Astrocyte (in vitro differentiated cells and primary cell): ENCODE measurements at regions not wholly inside any gene's neighbourhood (a gene's known extent, or its start where the extent isn't known, plus 50 kb on each side); places are given as distances from the start of the nearest gene placed in this dataset.
"Not testable (repeated sequence)": the region's sequence is repeated elsewhere in the genome, so short reads cannot be mapped to it uniquely, and the experiment has no call there.

Source experiments
- DNase-seq: peaks from one replicate; pipeline ENCODE4 v3.0.0-alpha.2; 2010; ENCODE audit warnings: low read depth
- FAIRE-seq: peaks from 2 replicates; lab custom pipeline; 2011; peaks lifted over from hg19 to GRCh38; lab: Jason Lieb, UNC
- H2AFZ ChIP-seq: 2 replicates; pipeline ENCODE4 v1.6.0; 2012; ENCODE audit warnings: low read depth, low read length, inconsistent platforms
- H3K27ac ChIP-seq: 2 replicates; pipeline ENCODE4 v1.5.1; 2011; ENCODE audit warnings: low read depth, low read length, inconsistent platforms
- H3K27me3 ChIP-seq: 2 replicates; pipeline ENCODE4 v1.6.0; 2011; ENCODE audit warnings: low read length, inconsistent platforms; ENCODE audit not compliant: insufficient read depth
- H3K36me3 ChIP-seq: 2 replicates; pipeline ENCODE4 v1.5.1; 2011; ENCODE audit warnings: low read length, inconsistent platforms; ENCODE audit not compliant: insufficient read depth
- H3K4me1 ChIP-seq: 2 replicates; pipeline ENCODE4 v1.5.1; 2011; ENCODE audit warnings: low read length, inconsistent platforms; ENCODE audit not compliant: insufficient read depth
- H3K4me2 ChIP-seq: 2 replicates; pipeline ENCODE4 v1.6.0; 2012; ENCODE audit warnings: low read length, inconsistent platforms
- H3K4me3 ChIP-seq: 2 replicates; pipeline ENCODE4 v1.5.1; 2011; ENCODE audit warnings: low read depth, mild to moderate bottlenecking, low read length, inconsistent platforms; ENCODE audit not compliant: insufficient read depth
- H3K79me2 ChIP-seq: 2 replicates; pipeline ENCODE4 v1.6.0; 2012; ENCODE audit warnings: mild to moderate bottlenecking, low read length, inconsistent platforms; ENCODE audit not compliant: insufficient read depth
- H3K9ac ChIP-seq: 2 replicates; pipeline ENCODE4 v1.6.0; 2012; ENCODE audit warnings: mild to moderate bottlenecking, low read length, inconsistent platforms
- H3K9me3 ChIP-seq: 2 replicates; pipeline ENCODE4 v1.5.1; 2012; ENCODE audit warnings: low read depth, mild to moderate bottlenecking, low read length, inconsistent platforms; ENCODE audit not compliant: insufficient read depth
- H4K20me1 ChIP-seq: 2 replicates; pipeline ENCODE4 v1.6.0; 2012; ENCODE audit warnings: low read length, inconsistent platforms; ENCODE audit not compliant: insufficient read depth
- H3K27ac Mint-ChIP-seq: one replicate; pipeline ENCODE4 v1.8.0; 2021; ENCODE audit warnings: mild to moderate bottlenecking, mixed read lengths; ENCODE audit not compliant: unreplicated experiment
- H3K27me3 Mint-ChIP-seq: one replicate; pipeline ENCODE4 v1.8.0; 2021; ENCODE audit warnings: low read depth, mixed read lengths; ENCODE audit not compliant: unreplicated experiment
- H3K36me3 Mint-ChIP-seq: one replicate; pipeline ENCODE4 v1.8.0; 2021; ENCODE audit warnings: low read depth, mixed read lengths; ENCODE audit not compliant: unreplicated experiment
- H3K4me1 Mint-ChIP-seq: one replicate; pipeline ENCODE4 v1.8.0; 2021; ENCODE audit warnings: low read depth, mixed read lengths; ENCODE audit not compliant: unreplicated experiment
- H3K4me3 Mint-ChIP-seq: one replicate; pipeline ENCODE4 v1.8.0; 2021; ENCODE audit warnings: mild to moderate bottlenecking, moderate library complexity, mixed read lengths; ENCODE audit not compliant: unreplicated experiment
- H3K9me3 Mint-ChIP-seq: one replicate; pipeline ENCODE4 v1.8.0; 2021; ENCODE audit warnings: mild to moderate bottlenecking, mixed read lengths; ENCODE audit not compliant: unreplicated experiment

- not testable (repeated sequence) for H3K4me3 ChIP-seq, H3K4me1 Mint-ChIP-seq, H3K27me3 Mint-ChIP-seq, H2AFZ ChIP-seq, H3K27ac ChIP-seq, H3K36me3 Mint-ChIP-seq, H3K27ac Mint-ChIP-seq, DNase-seq, H3K27me3 ChIP-seq, H3K9me3 Mint-ChIP-seq, H3K4me1 ChIP-seq, H3K9me3 ChIP-seq, H3K4me3 Mint-ChIP-seq, H3K36me3 ChIP-seq, FAIRE-seq, H3K9ac ChIP-seq, H3K4me2 ChIP-seq
- Histone ChIP-seq H3K79me2 (peaks cover 23% of the 10 kb centered on the region), H4K20me1 (peaks cover 15% of the 10 kb centered on the region)
Measured at GRCh38 chr7:128576953-128577352, 95.1 kb upstream of the GARIN1A start.

GRCh38 chr7:128579843-128580242 is 92.2 kb upstream of the GARIN1A start:
- not testable (repeated sequence) for H3K27me3 ChIP-seq, H3K36me3 ChIP-seq, H3K9ac ChIP-seq, H3K9me3 Mint-ChIP-seq, H3K27ac ChIP-seq, H4K20me1 ChIP-seq, H3K4me2 ChIP-seq, H3K4me3 ChIP-seq, H3K27me3 Mint-ChIP-seq, FAIRE-seq, H3K79me2 ChIP-seq, H3K27ac Mint-ChIP-seq, DNase-seq, H3K9me3 ChIP-seq, H3K4me1 ChIP-seq, H2AFZ ChIP-seq, H3K4me1 Mint-ChIP-seq
- H3K36me3 Mint-ChIP-seq, result peaks cover 11% of the 10 kb centered on the region
- H3K4me3 Mint-ChIP-seq, result peak overlapping the region; percentile 54

- H3K9ac ChIP-seq, H4K20me1 ChIP-seq, H3K27ac Mint-ChIP-seq, H3K4me1 ChIP-seq, H3K27me3 ChIP-seq, FAIRE-seq, H3K79me2 ChIP-seq, H3K9me3 Mint-ChIP-seq, H3K4me1 Mint-ChIP-seq, H3K4me3 ChIP-seq, H3K4me2 ChIP-seq, H3K27me3 Mint-ChIP-seq, H3K36me3 ChIP-seq, H3K9me3 ChIP-seq, H2AFZ ChIP-seq, H3K4me3 Mint-ChIP-seq, H3K27ac ChIP-seq: not testable (repeated sequence)
- H3K36me3 Mint-ChIP-seq, result peaks cover 13% of the 10 kb centered on the region
- DNase-seq, result peak; percentile 43
Measured at GRCh38 chr7:128581100-128581499, 91.0 kb upstream of the GARIN1A start.

GRCh38 chr7:128581825-128582561 is 90.1 kb upstream of the GARIN1A start:
- H3K36me3 ChIP-seq, H3K27me3 ChIP-seq, H3K4me1 ChIP-seq, H2AFZ ChIP-seq, H3K27ac ChIP-seq, H3K4me2 ChIP-seq, FAIRE-seq, H3K9me3 ChIP-seq, DNase-seq, H3K4me3 Mint-ChIP-seq, H3K9ac ChIP-seq, H3K79me2 ChIP-seq, H3K4me3 ChIP-seq, H3K4me1 Mint-ChIP-seq, H3K9me3 Mint-ChIP-seq, H3K27me3 Mint-ChIP-seq, H4K20me1 ChIP-seq: not testable (repeated sequence)
- H3K27ac Mint-ChIP-seq, result peak overlapping the region; percentile 20
- H3K36me3 Mint-ChIP-seq, result peaks cover 16% of the 10 kb centered on the region

- FAIRE-seq, H3K4me3 ChIP-seq, H3K9me3 ChIP-seq, H3K27me3 Mint-ChIP-seq, H3K27ac ChIP-seq, H2AFZ ChIP-seq, H3K4me1 ChIP-seq, H3K36me3 ChIP-seq, H3K27me3 ChIP-seq, H3K4me3 Mint-ChIP-seq, H3K4me2 ChIP-seq, DNase-seq, H3K4me1 Mint-ChIP-seq, H4K20me1 ChIP-seq, H3K79me2 ChIP-seq, H3K9me3 Mint-ChIP-seq, H3K27ac Mint-ChIP-seq, H3K9ac ChIP-seq: not testable (repeated sequence)
- peaks cover 14% of the 10 kb centered on the region for H3K36me3 Mint-ChIP-seq
Measured at GRCh38 chr7:128586715-128587114, 85.4 kb upstream of the GARIN1A start.
